M059J (cell line): ENCODE measurements at regions not wholly inside any gene's neighbourhood (a gene's known extent, or its start where the extent isn't known, plus 50 kb on each side); places are given as distances from the start of the nearest gene placed in this dataset.

Experiments
- DNase-seq: peaks from one replicate; pipeline ENCODE4 v3.0.0-alpha.2; 2012; ENCODE audit warnings: low read depth

- DNase-seq = no peak
These were observed 210.1 kb downstream of the CDH9 start for GRCh38 chr5:26828294-26828693.

DNA sequence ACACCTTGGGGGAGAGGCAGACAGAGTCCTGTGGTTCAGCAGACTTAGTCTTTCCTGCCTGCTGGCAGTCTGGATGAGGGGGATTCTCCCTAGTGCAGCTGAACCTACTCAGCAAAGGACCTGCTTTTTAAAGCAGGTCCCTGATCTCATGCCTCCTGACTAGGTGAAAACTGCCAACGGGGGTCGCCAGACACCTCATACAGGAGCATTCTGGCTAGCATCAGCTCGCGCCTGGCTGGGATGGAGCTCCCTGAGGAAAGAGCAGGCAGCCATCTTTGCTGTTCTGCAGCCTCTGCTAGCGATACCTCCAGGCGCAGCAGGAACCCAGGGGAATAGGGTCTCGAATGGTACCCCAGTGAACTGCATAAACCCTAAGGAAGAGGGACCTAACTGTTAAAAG is 225.2 kb downstream of the CDH9 start:
- no peak for DNase-seq

- DNase-seq = no peak
These were observed 225.7 kb downstream of the CDH9 start for GRCh38 chr5:26812714-26813113.

- DNase-seq = no peak
These were observed 230.9 kb downstream of the CDH9 start for GRCh38 chr5:26807231-26808199.

DNA sequence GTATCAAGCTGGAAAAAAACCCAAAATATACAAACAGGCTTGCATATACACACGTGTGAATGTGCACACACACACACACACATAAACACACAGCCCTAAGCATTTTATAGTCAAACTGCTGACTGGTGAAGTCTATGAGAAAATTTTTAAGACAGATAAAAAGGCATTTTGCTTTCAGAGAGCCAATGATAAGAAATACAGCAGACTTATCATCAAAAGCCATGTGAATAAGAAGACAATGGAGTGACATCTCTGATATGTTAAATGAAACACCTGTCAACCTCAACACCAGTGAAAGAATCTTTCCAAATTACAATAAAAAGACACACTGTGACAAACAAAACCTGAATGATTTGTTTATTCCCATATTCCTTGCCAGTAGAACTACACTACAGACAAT is 233.3 kb downstream of the CDH9 start:
- peak; percentile 1 for DNase-seq

- no peak for DNase-seq
These were observed 235.4 kb downstream of the CDH9 start for GRCh38 chr5:26802944-26803343.

DNA sequence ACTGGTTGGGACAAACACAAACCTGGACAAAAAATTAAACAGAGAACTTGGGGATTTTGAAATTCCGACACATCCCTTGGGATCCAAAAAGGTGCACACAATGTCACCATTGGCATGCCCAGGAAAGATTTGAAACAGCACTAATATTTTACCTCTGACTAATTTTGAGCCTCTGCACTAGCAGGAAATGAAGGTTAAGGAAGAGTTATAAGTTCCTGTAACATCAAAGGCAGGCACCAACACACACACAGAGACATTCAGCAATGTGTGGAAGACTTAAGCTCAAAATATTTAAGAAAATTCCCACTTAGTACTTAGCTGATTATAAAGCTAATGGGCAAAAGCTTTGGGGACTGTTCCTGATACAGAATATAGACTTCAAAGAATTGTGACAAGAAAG is 247.0 kb downstream of the CDH9 start:
- DNase-seq = peak; percentile 14

- no peak for DNase-seq
These were observed 247.4 kb downstream of the CDH9 start for GRCh38 chr5:26791021-26791420.

DNA sequence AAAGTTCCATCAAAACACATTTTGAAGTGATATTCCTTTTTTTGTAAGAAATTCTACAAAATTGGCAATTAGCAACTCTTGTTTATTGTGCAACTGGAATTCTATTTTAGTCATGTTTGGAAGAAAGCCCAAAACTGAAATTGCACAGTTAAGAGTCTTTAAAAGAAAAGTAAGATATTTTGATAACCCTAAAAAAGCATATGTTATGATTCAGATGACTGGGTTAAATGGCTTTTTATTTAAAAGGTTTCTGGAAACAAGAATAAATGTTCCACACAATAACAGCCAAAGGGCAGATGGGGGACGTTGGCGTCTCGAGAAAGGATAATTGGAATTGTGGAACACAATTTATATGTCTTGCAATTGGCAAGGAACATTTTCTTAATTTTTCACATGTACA is 275.2 kb downstream of the CDH9 start:
- peak; percentile 23 for DNase-seq

DNA sequence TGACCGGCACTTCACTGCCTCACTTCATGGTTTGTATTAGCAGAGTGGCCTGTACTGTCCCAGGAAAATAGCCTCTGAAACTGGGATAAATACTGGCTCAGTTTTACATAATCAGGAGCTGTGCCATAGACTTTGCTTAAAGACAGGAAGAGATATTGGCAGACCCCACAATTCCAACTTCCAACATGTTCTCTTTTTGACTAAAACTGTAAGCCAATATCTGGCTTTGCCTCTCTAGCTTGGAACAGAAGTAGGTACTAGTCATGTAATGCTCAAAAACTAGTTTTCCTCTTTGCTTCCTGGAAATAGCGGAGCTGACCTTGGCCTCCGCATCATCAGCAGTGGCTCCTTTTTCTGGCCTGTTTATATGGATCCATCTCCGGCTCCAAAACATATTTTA is 276.9 kb downstream of the CDH9 start:
- no peak for DNase-seq

DNA sequence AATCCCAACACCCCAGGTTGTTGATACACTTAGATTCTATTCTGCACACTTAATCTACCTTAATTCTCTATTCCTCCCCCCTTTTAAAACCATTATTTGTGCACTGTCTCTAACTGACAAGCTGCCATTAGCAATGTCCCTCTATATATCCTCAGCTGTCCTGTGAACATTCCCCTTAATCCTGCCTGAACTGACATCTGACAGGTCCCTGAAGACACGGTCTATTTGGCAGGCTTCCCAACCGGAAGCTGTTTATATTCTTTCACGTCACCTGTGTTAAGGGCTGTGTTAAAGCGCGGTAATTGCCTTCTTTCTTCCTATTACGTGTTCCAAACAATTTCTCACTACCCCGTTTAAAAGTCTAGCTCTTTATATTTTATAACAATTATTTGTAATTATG is 277.3 kb downstream of the CDH9 start:
- peak; percentile 7 for DNase-seq

DNA sequence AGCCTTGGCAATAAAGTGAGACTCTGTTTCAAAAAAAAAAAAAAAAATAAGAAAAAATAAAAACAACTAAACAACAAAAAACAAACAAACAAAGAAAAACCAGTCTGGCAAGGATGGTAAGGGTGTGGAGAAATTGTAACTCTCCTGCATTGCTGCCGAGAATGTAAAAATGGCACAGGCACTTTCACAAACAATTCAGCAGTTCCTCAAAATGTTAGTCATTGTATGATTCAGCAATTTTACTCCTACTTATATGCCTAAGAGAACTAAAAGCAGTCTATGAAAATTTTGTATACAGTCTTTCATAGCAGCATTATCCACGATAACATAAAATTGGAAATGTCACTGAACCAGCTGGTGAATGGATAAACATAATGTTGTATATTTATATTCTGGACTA is 280.4 kb downstream of the CDH9 start:
- peak; percentile 3 for DNase-seq

- no peak for DNase-seq
These were observed 288.6 kb downstream of the CDH9 start for GRCh38 chr5:26749829-26750228.

- DNase-seq = no peak
These were observed 298.2 kb downstream of the CDH9 start for GRCh38 chr5:26740182-26740581.

- DNase-seq = no peak
These were observed 300.8 kb downstream of the CDH9 start for GRCh38 chr5:26737348-26738265.

GRCh38 chr5:26727916-26728315 is 310.5 kb downstream of the CDH9 start:
- no peak for DNase-seq

- DNase-seq = no peak
These were observed 318.6 kb downstream of the CDH9 start for GRCh38 chr5:26719803-26720202.

- DNase-seq = peak; percentile 48
These were observed 337.5 kb downstream of the CDH9 start for GRCh38 chr5:26700759-26701384.

- no peak for DNase-seq
These were observed 345.4 kb downstream of the CDH9 start for GRCh38 chr5:26692952-26693351.

DNA sequence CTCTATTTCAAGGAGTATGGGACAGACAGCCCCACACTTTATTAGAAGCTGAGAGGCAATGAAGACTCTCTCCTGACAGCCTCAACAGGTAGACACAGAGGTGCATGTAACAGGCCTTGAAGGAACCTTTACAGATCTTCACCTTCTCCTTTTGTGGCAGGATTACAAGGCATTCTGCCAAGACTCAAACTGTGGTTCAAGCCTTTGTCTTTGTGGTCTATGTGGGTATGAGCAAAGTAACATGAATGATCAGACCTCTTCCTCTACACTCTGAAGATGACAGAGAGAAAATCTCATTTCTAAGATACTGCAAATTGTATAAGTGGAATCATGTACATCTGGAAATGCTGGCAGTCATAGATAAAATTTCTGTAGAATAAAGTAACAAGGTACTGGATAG is 346.9 kb downstream of the CDH9 start:
- DNase-seq = peak; percentile 7

DNA sequence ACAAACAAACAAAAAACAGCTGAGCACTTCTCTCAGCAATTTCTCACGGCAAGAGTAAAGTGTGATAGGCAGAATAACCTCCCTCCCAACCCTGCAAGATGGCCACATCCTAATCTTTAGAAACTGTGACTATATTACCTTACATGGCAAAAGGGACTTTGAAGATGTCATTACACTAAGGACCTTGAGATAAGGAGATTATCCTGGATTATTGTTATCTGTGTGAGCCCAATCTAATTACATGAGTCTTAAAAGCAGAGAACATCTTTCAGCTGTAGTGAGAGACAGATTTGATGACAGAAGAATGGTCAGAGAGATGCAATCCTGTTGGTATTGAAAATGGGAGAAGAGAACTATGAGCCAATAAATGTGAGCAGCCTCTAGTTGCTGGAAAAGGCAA is 347.9 kb downstream of the CDH9 start:
- no peak for DNase-seq

DNA sequence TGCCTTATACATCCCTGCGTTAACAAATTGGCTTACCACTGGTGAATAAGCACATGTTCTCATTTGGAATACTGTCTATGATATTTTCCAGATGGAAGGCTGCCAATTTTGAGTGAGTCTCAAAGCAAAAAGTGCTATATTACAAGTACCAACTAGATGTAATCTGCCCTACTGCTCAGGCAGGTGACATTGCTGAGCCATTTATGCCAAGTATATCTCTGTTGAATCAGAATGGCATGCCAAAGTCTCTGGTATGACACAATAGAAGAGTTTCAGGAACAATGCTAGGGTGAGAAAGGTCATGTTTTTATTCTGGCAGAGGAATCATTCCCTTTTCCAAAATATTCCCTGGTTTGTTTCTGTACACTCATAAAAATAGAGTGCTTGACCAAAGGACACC is 356.5 kb downstream of the CDH9 start:
- no peak for DNase-seq
